ENCODE measurements at regions not wholly inside any gene's neighbourhood (a gene's known extent, or its start where the extent isn't known, plus 50 kb on each side); places are given as distances from the start of the nearest gene placed in this dataset.

DNA sequence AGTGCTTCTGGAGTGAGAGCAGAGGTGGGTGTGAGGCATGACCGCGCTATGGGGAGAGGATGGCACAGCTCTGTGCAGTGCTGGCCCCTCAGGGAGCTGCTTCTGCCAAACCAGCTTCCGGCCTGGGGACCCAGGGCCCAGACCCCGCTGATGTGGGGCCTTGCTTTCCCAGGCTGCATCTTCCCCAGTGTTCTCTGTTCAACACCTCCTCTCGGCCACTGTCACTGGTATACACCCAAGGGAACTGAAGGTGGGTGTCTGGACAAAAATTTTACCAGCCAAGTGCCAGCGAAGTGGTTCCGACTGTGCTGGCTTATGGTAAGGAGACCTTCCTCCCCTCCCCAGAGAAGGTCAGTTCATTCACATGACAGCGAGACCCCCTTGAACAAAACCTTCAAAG lies 179.1 kb downstream of the AACS start:
- Histone ChIP-seq H3K36me3 (no peaks in the 10 kb centered on the region), H3K4me1 (peaks cover 0 to 5% (median 0%) of the 10 kb centered on the region in 4 donors), H3K27me3 (peaks cover 0 to 54% (median 17%) of the 10 kb centered on the region in 3 donors), H3K4me3 (no peak overlapping the region), H3K9me3 (peaks cover 0 to 4% (median 0%) of the 10 kb centered on the region in 4 donors), H3K27ac (no peak overlapping the region)
- WGBS, 5 donors, result 87 to 98% (median 92%) methylated on average over 7 to 8 of the region's 8 CpGs
- TF ChIP-seq, protein P1, sequence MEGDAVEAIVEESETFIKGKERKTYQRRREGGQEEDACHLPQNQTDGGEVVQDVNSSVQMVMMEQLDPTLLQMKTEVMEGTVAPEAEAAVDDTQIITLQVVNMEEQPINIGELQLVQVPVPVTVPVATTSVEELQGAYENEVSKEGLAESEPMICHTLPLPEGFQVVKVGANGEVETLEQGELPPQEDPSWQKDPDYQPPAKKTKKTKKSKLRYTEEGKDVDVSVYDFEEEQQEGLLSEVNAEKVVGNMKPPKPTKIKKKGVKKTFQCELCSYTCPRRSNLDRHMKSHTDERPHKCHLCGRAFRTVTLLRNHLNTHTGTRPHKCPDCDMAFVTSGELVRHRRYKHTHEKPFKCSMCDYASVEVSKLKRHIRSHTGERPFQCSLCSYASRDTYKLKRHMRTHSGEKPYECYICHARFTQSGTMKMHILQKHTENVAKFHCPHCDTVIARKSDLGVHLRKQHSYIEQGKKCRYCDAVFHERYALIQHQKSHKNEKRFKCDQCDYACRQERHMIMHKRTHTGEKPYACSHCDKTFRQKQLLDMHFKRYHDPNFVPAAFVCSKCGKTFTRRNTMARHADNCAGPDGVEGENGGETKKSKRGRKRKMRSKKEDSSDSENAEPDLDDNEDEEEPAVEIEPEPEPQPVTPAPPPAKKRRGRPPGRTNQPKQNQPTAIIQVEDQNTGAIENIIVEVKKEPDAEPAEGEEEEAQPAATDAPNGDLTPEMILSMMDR (IDR thresholded peaks at IDR 0.05), result no peak
- DNase-seq, result no peak
- intact Hi-C loops (cut with DNase I; ENCODE audit: low total_unique reads), result no loop called here

DNA sequence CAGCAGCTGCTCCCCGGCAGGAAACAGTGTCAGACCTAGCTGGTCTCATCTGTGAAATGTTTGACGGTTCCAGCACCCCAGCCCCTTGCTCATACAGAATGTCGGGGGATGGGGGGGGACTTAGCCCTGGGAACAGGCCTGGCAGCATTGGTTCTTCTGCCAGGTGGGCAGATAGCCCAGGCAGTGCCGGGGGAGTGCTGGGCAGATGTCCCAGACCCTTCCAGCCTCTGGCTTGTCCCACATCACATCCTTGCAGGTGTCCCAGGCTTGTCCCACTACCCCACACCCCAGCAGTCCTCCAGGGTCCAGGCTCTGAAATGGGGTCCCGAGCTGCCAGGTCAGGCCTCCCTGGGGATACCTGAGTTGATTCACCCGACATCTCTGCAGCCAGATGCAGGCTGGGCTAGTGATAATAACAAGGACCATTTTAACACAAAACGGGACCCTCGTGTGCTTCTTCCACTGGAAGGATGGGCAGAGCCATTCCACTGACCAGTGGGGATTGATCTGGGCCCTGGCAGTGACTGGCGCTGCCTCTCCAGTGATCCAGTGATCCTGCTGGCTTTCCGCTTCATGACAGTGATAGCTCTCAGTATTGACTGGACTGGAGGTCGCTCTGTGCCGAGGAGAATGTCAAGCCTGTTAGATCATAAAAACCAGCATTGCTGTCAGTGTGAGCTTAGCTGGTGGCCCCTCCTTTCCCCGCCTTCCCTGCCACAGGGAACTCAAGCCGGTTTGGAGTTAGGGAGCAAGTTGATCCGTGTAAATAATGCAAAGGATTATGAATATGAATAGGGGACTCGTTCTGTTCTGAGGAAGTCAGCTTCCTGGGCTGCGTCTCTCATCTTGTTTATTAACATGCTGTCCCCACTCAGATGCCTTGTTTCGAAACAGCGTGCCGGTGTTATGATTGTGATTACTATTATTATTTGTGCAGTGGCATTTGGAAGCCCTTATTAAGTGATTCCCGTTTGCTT lies 180.6 kb downstream of the AACS start:
- Histone ChIP-seq H3K4me1 (peaks cover 0 to 5% (median 0%) of the 10 kb centered on the region in 4 donors), H3K36me3 (no peaks in the 10 kb centered on the region), H3K27me3 (peaks cover 0 to 60% (median 17%) of the 10 kb centered on the region in 3 donors), H3K27ac (no peak overlapping the region), H3K4me3 (no peak overlapping the region), H3K9me3 (no peaks in the 10 kb centered on the region)
- TF ChIP-seq POLR2A (IDR thresholded peaks at IDR 0.05) (no peak), POLR2AphosphoS5 (IDR thresholded peaks at IDR 0.05) (no peak), EP300 (IDR thresholded peaks at IDR 0.05) (no peak)
- TF ChIP-seq, protein P1 (IDR thresholded peaks at IDR 0.05), result no peak
- peak in 1 of 2 donors; percentile 9 for DNase-seq
- WGBS, 5 donors, result 34 to 45% (median 43%) methylated on average over 17 to 21 of the region's 21 CpGs
- intact Hi-C loops (cut with DNase I; ENCODE audit: low total_unique reads), result no loop called here

DNA sequence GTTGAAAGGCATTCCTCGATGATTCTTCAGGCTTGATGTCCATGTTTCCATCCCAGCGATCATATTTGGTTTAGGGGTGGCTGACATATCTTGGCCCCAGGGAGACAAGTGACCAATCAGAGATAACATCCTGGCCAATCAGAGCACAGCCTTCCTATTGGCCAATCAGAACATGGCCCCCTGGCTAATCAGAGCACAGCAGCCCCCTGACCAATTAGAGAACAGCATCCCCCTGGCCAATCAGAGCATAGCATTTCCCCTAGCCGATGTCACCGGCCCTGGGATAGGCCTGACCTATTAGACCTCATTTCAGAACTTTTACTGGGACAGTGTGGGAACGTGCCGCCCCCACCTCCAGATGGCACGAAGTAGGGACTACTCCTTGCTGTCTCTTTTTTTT lies 182.2 kb downstream of the AACS start:
- H3K27me3 ChIP-seq, result peaks cover 0 to 60% (median 17%) of the 10 kb centered on the region in 3 donors

DNA sequence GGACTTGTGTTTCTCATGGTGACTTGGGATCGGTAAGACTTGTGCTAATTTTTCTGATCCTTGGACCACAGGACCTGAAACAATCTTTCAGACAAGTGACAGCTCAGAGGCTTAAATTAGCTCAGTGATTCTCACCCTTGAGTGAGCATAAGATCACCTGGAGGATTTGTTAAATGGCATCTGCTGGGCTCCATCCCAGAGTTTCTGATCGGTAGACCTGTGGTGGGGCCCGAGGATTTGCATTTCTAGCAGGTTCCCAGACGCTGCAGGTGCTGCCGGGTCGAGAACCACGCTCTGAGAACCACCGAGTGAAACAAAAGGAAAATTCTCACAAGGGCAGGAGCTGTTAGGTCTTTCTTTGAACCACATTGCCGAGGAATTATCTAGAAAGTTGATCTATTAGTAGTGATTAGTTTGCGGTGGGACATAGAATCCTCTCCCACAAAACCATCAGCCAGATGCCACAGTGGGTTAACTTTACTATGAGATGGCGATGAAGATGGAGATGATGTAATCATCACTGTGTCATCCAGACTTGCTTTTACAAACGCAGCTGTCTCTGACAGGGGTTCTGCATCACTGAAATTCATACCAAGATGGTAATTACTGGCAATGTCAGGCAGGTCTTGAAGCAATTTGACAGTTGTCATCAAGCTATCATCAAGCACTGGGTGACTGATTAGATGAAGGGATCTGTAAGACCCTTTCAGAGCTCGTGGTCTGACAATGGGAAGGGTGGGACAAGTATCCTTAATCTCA lies 184.0 kb downstream of the AACS start:
- intact Hi-C loops (cut with DNase I; ENCODE audit: low total_unique reads), result no loop called here
- TF ChIP-seq POLR2AphosphoS5 (IDR thresholded peaks at IDR 0.05) (no peak), POLR2A (IDR thresholded peaks at IDR 0.05) (no peak), EP300 (IDR thresholded peaks at IDR 0.05) (no peak)
- TF ChIP-seq, protein P1 (IDR thresholded peaks at IDR 0.05), result no peak
- H3K4me3 ChIP-seq, result no peak overlapping the region
- peaks cover 0 to 5% (median 0%) of the 10 kb centered on the region in 4 donors for H3K4me1 ChIP-seq
- no peaks in the 10 kb centered on the region for H3K9me3 ChIP-seq
- H3K27me3 ChIP-seq, result peaks cover 0 to 55% (median 16%) of the 10 kb centered on the region in 3 donors
- no peaks in the 10 kb centered on the region for H3K36me3 ChIP-seq
- no peak for DNase-seq
- H3K27ac ChIP-seq, result no peak overlapping the region
- 66 to 76% (median 73%) methylated on average over 13 of the region's 13 CpGs for WGBS, 5 donors

More for the DNA sequence above, 182.2 kb downstream of the AACS start:
- TF ChIP-seq POLR2AphosphoS5 (IDR thresholded peaks at IDR 0.05) (no peak), POLR2A (IDR thresholded peaks at IDR 0.05) (no peak), EP300 (IDR thresholded peaks at IDR 0.05) (no peak)
- TF ChIP-seq, protein P1 (IDR thresholded peaks at IDR 0.05), result no peak
- 89 to 95% (median 95%) methylated on average over 7 of the region's 7 CpGs for WGBS, 5 donors
- no peak for DNase-seq
- intact Hi-C loops (cut with DNase I; ENCODE audit: low total_unique reads), result no loop called here
- Histone ChIP-seq H3K4me1 (peaks cover 0 to 5% (median 0%) of the 10 kb centered on the region in 4 donors), H3K36me3 (no peaks in the 10 kb centered on the region), H3K9me3 (no peaks in the 10 kb centered on the region), H3K27ac (no peak overlapping the region), H3K4me3 (no peak overlapping the region)

Measured in stomach (tissue), 8 donors.